ENCODE measurements at regions not wholly inside any gene's neighbourhood (a gene's known extent, or its start where the extent isn't known, plus 50 kb on each side); places are given as distances from the start of the nearest gene placed in this dataset.
"Not testable (repeated sequence)": the region's sequence is repeated elsewhere in the genome, so short reads cannot be mapped to it uniquely, and the experiment has no call there.

GRCh38 chr12:131507094-131507493 lies 203.8 kb upstream of the SFSWAP start:
- DNase-seq (ENCODE audit: low read depth in 2 of 2), result no peak

DNA sequence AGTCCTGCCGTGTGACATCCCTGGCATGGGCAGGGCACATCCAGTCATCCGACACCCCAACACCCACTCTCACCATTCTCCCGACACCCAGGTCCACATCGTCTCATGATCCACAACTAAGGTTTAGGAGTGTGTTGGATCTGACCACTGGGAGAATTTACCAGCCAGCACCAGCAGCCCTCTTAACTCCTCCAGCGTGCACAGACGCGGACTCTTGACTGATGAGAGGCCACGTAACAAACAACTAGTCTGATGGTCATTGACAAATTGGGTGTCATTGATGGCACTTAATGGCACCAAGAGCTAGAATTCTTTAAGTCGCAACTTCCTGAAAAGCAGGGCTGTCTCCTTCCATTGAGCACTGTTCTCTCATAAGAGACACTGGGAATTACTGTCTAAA lies 203.0 kb upstream of the SFSWAP start:
- DNase-seq (ENCODE audit: low read depth in 2 of 2), result no peak

DNA sequence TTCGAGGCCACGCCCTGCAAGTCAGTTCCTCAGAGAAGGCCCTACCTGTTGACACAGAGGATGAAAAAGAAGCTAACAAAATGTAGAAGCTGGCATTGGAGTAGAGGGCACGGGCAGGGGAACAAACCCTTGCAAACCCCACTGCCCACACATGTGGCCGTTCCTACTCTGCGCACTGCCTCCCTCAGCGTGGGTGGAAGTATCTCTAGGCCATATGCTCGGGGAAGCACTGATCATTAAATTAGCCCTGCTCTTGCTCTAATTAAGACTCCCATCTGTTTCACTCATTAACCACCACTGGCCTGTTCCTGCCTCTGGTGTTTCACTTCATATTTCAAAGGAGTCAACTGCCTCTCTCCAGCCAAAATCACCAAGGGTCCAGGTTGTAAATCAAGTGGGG lies 201.2 kb upstream of the SFSWAP start:
- no peak for DNase-seq (ENCODE audit: low read depth in 2 of 2)

- DNase-seq (ENCODE audit: low read depth in 2 of 2), result no peak
Measured at GRCh38 chr12:131510431-131510830, 200.5 kb upstream of the SFSWAP start.

DNA sequence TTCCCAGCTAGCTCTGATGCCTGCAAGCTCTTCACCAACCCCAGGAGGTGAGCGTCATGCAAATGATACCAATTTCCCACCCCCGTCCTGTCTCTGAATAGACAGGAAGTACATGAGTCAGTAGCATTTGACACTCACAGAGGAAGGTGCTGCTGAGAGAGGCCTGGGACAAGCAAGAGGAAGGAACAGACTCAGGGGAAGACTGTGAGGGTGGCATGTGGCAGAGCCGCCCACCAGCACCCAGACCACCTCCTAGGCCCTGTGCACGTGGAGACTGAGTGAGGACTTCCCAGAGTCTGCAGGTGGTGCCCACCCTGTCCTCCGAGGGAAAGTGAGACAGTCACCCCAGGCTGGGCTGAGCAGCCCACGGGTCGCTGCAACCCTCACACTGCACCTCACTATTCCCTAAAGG lies 199.5 kb upstream of the SFSWAP start:
- peak; percentile 27 to 36 for DNase-seq (ENCODE audit: low read depth in 2 of 2)

GRCh38 chr12:131511803-131512561 lies 198.9 kb upstream of the SFSWAP start:
- DNase-seq (ENCODE audit: low read depth in 2 of 2), result no peak

- no peak for DNase-seq (ENCODE audit: low read depth in 2 of 2)
Measured at GRCh38 chr12:131513606-131514005, 197.3 kb upstream of the SFSWAP start.

DNA sequence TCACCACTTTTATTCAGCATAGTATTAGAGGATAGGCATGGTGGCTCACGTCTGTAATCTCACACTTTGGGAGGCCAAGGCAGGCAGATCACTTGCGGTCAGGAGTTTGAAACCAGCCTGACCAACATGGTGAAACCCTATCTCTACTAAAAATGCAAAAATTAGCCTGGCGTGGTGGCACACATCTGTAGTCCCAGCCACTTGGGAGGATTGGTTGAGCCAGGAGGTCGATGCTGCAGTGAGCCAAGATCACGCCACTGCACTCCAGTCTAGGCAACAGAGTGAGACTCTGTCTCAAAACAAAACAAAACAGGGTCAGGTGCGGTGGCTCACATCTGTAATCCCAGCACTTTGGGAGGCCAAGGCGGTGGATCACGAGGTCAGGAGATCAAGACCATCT lies 190.3 kb upstream of the SFSWAP start:
- DNase-seq (ENCODE audit: low read depth in 2 of 2), result not testable (repeated sequence)

DNA sequence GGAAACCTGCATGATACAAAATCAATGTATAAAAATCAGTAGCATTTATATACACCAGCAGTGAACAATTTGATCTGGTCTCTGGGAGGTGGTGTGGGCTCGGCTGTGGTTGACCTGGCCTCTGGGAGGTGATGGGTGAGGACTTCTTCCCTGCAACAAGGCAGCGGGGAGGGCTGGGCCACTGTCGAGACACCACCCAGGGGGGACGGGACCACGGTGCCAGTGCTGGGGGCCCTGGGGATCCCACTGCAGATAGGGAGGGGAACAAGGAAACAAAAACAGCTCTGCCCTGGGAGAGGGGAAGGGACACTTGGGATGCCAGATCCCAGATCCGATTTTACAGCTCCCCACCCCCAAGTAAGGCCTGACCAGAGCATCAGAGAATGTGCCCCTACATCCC lies 189.6 kb upstream of the SFSWAP start:
- no peak for DNase-seq (ENCODE audit: low read depth in 2 of 2)

- DNase-seq (ENCODE audit: low read depth in 2 of 2), result no peak
Measured at GRCh38 chr12:131525795-131526508, 184.9 kb upstream of the SFSWAP start.

DNA sequence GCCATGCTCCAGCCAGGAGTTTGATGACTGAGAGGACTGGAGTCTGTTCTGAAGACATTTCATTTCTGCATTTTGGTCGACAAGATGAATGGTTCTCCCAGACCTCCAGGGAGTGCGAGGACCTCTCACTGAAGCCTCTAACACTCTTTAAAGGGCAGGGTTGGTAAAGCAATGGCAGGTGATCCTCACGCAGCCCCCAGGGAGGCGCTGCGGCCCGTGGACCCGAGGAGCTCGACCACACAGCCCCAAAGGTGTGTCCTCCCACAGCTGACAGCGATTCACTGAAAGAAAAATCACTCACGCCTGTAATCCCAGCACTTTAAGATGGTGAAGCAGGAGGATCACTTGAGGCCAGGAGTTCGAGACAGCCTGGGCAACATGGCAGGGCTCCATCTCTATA lies 183.8 kb upstream of the SFSWAP start:
- DNase-seq (ENCODE audit: low read depth in 2 of 2), result no peak

DNA sequence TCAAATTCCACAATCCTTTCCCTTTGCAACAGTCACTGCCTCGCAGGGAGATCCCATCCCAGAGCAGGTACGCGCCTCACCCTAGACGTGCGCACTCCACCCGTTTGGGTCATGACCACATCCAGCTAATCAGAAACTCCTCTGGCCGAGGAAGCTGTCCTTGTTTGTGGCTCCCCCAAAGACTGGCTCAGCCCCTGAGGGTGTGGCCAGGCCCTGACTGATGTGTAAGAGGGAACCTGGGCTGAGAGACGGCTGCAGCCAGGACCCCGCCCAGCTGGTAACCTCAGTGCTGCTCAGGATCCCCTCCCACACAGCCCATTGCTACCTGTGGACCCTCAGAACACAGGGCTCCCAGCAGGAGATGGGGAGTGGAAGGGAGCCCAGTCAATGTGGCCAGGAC lies 183.2 kb upstream of the SFSWAP start:
- no peak for DNase-seq (ENCODE audit: low read depth in 2 of 2)

GRCh38 chr12:131528144-131528543 lies 182.7 kb upstream of the SFSWAP start:
- no peak for DNase-seq (ENCODE audit: low read depth in 2 of 2)

- no peak for DNase-seq (ENCODE audit: low read depth in 2 of 2)
Measured at GRCh38 chr12:131528667-131529066, 182.2 kb upstream of the SFSWAP start.

DNA sequence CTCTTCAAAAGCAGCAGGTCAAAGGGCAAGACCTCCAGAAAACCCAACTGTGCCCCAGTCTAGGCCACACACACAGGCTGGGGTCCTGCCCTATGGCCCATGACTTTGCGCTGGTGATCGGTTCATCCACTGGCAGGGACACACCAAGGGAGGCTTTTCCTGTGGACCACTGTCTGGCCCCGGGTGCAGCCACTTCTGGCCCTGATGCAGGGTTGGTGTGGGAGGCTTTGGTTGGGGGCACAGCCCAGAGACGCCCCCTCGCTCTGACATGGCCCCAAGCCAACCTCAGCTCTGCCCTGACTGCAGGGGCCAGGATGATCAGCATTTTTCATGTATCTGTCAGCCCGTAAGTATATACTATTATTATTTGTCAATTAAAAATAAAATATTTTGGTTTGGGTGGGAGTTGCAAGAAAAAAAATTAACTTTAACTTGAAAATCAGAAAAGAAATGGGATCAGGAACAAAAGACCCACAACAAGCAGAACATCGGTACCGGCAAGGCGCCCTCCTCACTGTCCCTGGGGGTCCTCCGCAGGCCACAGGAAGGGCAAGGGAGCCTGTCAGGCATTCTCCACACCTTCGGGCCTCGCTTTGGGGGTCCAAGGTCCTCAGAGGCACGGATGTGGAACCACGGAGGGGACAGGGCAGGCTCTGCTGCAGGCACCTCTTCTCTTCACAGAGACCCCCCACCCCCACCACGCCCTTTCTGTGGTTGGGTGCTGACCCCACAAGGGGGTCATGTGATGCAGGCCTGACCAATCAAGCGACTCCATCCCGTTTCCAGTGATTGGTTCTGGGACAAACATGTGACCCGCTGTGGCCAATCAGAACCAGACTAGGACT lies 181.5 kb upstream of the SFSWAP start:
- no peak for DNase-seq (ENCODE audit: low read depth in 2 of 2)

DNA sequence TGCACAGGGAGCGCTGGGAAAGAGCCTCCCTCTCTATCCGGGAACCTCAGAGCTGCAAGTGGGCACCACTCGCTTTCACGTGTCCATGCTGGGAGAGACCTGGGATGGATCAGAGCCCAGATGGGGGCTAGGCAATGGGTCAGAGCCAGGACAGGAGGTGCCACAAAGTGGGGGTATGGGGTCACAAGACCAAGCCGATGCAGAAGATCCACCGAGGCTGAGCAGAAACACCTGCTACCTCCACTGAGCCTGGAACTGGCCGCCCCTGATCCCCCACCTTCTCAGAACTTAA lies 180.9 kb upstream of the SFSWAP start:
- DNase-seq (ENCODE audit: low read depth in 2 of 2), result no peak

GRCh38 chr12:131530422-131530821 lies 180.5 kb upstream of the SFSWAP start:
- DNase-seq (ENCODE audit: low read depth in 2 of 2), result no peak

DNA sequence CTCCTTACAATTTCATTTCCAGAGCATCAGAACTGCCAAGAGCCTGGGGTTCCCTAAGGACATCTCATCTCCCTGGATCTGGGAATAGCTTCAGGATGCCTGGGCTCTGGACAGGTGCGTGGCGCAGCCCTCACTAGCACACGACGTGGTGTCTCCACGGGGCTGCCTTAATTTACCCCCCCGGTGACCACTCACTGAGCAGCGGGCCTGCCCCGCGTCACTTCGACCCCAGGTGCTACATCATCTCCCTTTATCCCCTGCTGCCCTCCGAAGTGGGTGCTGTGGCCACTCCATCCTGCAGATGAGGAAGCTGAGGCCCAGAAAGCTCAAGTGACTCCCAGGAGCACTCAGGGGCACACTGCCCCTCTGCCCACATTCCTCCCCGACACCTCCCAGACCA lies 177.8 kb upstream of the SFSWAP start:
- DNase-seq (ENCODE audit: low read depth in 2 of 2), result no peak

- DNase-seq (ENCODE audit: low read depth in 2 of 2), result no peak
Measured at GRCh38 chr12:131535779-131536178, 175.1 kb upstream of the SFSWAP start.

DNA sequence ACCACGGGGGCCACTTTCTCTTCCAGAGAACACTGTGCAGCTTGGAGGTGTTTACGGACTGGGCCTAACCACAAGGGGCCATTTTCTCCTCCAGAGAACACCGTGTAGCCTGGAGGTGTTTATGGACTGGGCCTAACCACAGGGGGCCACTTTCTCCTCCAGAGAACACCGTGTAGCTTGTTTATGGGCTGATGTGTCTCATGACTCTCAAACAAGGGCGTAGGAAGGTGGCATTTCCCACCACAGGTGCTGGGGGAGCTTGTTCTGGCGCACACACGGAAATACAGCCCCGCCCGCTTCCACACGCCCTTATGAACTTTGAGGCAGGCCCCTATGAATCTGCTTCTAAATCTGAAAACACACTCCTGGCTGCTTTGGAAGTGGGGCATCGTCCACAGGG lies 174.6 kb upstream of the SFSWAP start:
- peak; percentile 2 to 11 for DNase-seq (ENCODE audit: low read depth in 2 of 2)

GRCh38 chr12:131536766-131537165 lies 174.1 kb upstream of the SFSWAP start:
- DNase-seq (ENCODE audit: low read depth in 2 of 2), result no peak

GRCh38 chr12:131537267-131537958 lies 173.5 kb upstream of the SFSWAP start:
- DNase-seq (ENCODE audit: low read depth in 2 of 2), result no peak
